ENCODE measurements at regions not wholly inside any gene's neighbourhood (a gene's known extent, or its start where the extent isn't known, plus 50 kb on each side); places are given as distances from the start of the nearest gene placed in this dataset.

DNA sequence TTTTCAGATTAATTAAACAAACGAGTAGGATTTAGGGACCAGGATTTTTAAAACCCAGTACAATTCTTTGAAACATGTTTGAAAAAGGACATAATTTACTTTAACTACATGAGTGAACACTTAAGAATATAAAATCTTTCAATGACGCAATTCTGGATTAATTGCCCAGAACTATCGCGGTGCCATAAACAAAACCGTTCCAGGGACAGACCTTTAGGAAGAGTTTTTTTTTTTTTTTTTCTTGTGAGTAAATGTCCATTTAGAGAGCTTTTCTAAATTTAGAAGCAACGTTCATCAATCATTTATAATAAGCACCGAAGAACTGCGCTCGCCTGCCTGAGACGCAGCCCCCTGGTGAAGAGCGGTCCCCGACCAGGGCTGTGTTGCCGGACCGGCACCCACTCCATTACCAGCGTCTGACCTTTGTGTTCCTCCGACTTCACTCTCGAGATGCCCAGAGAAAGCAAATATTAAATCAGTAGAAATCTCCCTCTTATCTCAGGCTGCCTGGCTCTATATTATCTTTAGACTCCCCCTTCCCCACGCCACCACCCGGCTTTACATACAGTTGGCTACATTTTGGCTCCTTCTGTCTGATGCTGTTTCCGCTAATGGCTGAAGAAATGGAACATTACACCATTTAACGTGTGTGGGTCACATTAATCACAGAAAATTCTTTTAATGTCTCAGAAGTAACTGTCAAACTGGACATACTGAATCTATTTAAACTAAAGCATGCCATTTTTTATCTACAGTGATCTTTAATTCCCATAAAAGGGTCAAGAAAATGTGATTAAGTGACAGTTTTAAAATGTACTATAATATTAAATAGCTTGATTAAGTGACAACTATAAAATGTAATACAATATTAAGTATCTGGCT lies 364.0 kb upstream of the MEIS1 start:
- Histone ChIP-seq H3K4me3 (ENCODE audit: low read depth in 1 of 2, low read length in 2 of 2) (no peak overlapping the region), H3K36me3 (ENCODE audit: control insufficient read depth in 2 of 2, insufficient read depth in 2 of 2, low read length in 1 of 2) (no peaks in the 10 kb centered on the region), H3K4me1 (ENCODE audit: control insufficient read depth in 2 of 2, insufficient read depth in 2 of 2, low read length in 1 of 2) (no peaks in the 10 kb centered on the region), H3K27me3 (ENCODE audit: control insufficient read depth in 1 of 2, insufficient read depth in 2 of 2, low read length in 2 of 2) (no peaks in the 10 kb centered on the region), H3K9me3 (ENCODE audit: control insufficient read depth in 2 of 2, insufficient read depth in 1 of 2, low read depth in 1 of 2, low read length in 1 of 2) (no peaks in the 10 kb centered on the region), H3K27ac (ENCODE audit: low read depth in 2 of 2, low read length in 1 of 2) (no peak overlapping the region)
- WGBS, 2 donors: 50 to 58% methylated on average over 21 of the region's 21 CpGs

DNA sequence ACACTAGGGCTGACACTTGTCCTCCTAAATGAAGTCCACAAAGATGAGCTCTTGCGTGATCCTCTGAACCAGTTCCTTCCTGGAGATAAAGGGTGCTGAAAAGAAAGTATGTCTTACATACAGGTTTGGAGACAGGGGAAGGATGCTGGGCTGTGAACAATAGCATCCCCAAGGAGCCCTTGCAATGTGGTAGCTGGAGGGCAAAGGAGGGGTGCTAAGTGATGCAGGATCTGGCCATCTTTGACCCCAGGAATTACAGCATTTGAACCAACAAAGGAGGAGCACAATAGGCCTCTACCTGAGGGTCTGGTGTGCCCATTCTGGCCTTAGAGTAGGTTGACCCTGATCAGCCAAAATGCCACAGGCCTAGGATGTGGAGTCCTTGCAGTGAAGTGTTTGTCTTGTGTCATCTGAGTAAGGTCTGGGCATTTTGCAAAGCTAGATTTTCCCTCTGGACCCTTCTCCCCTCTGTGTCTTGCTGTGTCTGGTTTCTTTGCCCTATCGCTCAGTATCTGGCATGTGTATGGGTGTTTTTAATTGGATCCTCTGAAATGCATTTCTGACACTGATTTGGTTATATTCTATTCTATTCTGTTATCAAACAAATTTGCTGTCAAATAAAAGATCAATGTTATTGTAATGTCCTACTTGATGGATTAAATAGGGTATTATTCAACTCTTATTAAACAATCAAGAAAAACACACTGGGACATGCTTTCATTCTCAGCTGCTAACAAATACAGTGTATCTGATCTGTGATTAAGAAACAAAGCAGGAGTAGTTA lies 364.8 kb upstream of the MEIS1 start:
- no peaks in the 10 kb centered on the region for H3K36me3 ChIP-seq (ENCODE audit: control insufficient read depth in 2 of 2, insufficient read depth in 2 of 2, low read length in 1 of 2)
- no peak overlapping the region for H3K4me3 ChIP-seq (ENCODE audit: low read depth in 1 of 2, low read length in 2 of 2)
- no peaks in the 10 kb centered on the region for H3K4me1 ChIP-seq (ENCODE audit: control insufficient read depth in 2 of 2, insufficient read depth in 2 of 2, low read length in 1 of 2)
- H3K27me3 ChIP-seq (ENCODE audit: control insufficient read depth in 1 of 2, insufficient read depth in 2 of 2, low read length in 2 of 2): no peaks in the 10 kb centered on the region
- 91 to 93% methylated on average over 2 of the region's 2 CpGs for WGBS, 2 donors
- H3K9me3 ChIP-seq (ENCODE audit: control insufficient read depth in 2 of 2, insufficient read depth in 1 of 2, low read depth in 1 of 2, low read length in 1 of 2): no peaks in the 10 kb centered on the region
- no peak overlapping the region for H3K27ac ChIP-seq (ENCODE audit: low read depth in 2 of 2, low read length in 1 of 2)

DNA sequence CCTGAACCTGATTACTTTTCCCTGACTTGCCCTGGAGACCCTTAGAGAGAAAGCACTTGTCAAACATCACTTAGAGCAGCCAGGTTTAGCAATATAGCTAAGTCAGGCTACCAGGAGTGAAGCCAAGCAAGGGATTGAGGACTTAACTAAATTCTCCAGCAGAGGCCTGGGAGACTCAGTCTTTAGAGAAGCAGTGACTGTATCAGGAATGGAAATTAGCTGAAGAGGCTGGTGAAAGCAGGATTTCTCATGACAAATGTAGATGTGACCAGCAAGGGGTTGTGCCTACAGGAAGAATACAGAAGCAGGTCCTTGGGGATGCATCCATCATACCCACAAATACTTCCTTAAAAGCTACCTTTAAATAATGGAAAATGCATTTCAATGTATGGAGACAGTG lies 368.9 kb upstream of the MEIS1 start:
- no peaks in the 10 kb centered on the region for H3K4me1 ChIP-seq (ENCODE audit: control insufficient read depth in 2 of 2, insufficient read depth in 2 of 2, low read length in 1 of 2)
- H3K36me3 ChIP-seq (ENCODE audit: control insufficient read depth in 2 of 2, insufficient read depth in 2 of 2, low read length in 1 of 2): no peaks in the 10 kb centered on the region
- H3K27ac ChIP-seq (ENCODE audit: low read depth in 2 of 2, low read length in 1 of 2): no peak overlapping the region
- H3K9me3 ChIP-seq (ENCODE audit: control insufficient read depth in 2 of 2, insufficient read depth in 1 of 2, low read depth in 1 of 2, low read length in 1 of 2): no peaks in the 10 kb centered on the region
- no peaks in the 10 kb centered on the region for H3K27me3 ChIP-seq (ENCODE audit: control insufficient read depth in 1 of 2, insufficient read depth in 2 of 2, low read length in 2 of 2)
- no peak overlapping the region for H3K4me3 ChIP-seq (ENCODE audit: low read depth in 1 of 2, low read length in 2 of 2)

DNA sequence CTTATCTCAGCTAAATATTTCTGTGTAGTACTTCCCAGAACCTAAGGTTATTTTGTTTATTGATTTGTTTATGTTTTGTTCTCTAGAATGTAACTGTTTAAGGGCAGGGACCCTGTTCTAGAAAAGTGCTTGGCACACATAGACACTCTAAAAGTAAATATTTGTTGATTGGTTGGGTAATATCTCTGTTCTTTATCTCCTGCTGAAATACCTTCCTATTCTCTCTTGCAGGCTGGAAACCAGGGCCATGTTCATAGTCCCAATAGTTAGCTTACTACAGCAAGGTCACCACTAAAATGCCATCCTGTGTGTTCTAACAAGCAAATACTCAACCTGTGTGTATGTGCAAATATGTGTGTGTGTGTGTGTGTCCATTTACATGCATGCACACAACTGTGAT lies 375.6 kb upstream of the MEIS1 start:
- Histone ChIP-seq H3K27ac (ENCODE audit: low read depth in 2 of 2, low read length in 1 of 2) (no peak overlapping the region), H3K27me3 (ENCODE audit: control insufficient read depth in 1 of 2, insufficient read depth in 2 of 2, low read length in 2 of 2) (no peaks in the 10 kb centered on the region), H3K36me3 (ENCODE audit: control insufficient read depth in 2 of 2, insufficient read depth in 2 of 2, low read length in 1 of 2) (no peaks in the 10 kb centered on the region), H3K9me3 (ENCODE audit: control insufficient read depth in 2 of 2, insufficient read depth in 1 of 2, low read depth in 1 of 2, low read length in 1 of 2) (no peaks in the 10 kb centered on the region), H3K4me1 (ENCODE audit: control insufficient read depth in 2 of 2, insufficient read depth in 2 of 2, low read length in 1 of 2) (no peaks in the 10 kb centered on the region), H3K4me3 (ENCODE audit: low read depth in 1 of 2, low read length in 2 of 2) (no peak overlapping the region)

DNA sequence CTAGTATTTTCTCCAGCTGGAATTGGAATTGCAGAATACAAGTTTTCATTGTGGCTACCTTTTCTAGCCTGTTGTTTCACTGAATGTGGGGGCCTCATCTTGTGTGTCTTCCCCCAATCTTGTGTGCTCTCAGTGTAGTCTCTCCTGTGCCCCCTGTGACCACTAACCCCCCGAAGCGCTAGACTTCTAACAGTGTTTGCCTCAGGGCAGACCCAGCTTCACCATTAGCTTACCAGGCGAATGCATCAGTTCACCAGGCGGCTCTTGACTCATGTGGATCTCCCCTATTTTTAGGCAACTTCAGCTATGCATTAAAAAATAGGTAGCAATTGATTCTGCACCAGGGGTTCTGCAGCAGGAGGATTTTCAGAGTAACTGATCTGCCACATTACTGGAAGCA lies 376.2 kb upstream of the MEIS1 start:
- WGBS, 2 donors: 90 to 93% methylated on average over 4 of the region's 4 CpGs
- Histone ChIP-seq H3K4me3 (ENCODE audit: low read depth in 1 of 2, low read length in 2 of 2) (no peak overlapping the region), H3K9me3 (ENCODE audit: control insufficient read depth in 2 of 2, insufficient read depth in 1 of 2, low read depth in 1 of 2, low read length in 1 of 2) (no peaks in the 10 kb centered on the region), H3K27ac (ENCODE audit: low read depth in 2 of 2, low read length in 1 of 2) (no peak overlapping the region), H3K27me3 (ENCODE audit: control insufficient read depth in 1 of 2, insufficient read depth in 2 of 2, low read length in 2 of 2) (no peaks in the 10 kb centered on the region), H3K36me3 (ENCODE audit: control insufficient read depth in 2 of 2, insufficient read depth in 2 of 2, low read length in 1 of 2) (no peaks in the 10 kb centered on the region), H3K4me1 (ENCODE audit: control insufficient read depth in 2 of 2, insufficient read depth in 2 of 2, low read length in 1 of 2) (no peaks in the 10 kb centered on the region)

DNA sequence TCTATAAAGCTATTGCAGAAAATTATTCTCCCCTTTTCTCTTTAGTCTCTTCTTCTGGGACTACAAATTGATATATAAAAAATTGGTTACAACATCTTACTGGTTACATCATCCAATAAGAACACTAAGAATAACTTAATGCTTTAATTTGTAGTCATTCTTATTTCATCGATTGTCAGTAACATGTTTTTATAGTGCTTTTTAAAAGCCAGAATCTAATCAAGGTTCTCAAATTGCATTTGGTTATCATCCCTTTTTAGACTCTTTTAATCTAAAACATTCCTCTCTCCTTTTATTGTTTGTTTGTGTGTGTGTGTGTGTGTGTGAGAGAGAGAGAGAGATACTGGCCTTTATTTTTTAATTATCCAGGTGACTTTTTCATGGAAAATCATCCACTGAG lies 377.1 kb upstream of the MEIS1 start:
- Histone ChIP-seq H3K27me3 (ENCODE audit: control insufficient read depth in 1 of 2, insufficient read depth in 2 of 2, low read length in 2 of 2) (no peaks in the 10 kb centered on the region), H3K4me3 (ENCODE audit: low read depth in 1 of 2, low read length in 2 of 2) (no peak overlapping the region), H3K9me3 (ENCODE audit: control insufficient read depth in 2 of 2, insufficient read depth in 1 of 2, low read depth in 1 of 2, low read length in 1 of 2) (no peaks in the 10 kb centered on the region), H3K36me3 (ENCODE audit: control insufficient read depth in 2 of 2, insufficient read depth in 2 of 2, low read length in 1 of 2) (no peaks in the 10 kb centered on the region), H3K4me1 (ENCODE audit: control insufficient read depth in 2 of 2, insufficient read depth in 2 of 2, low read length in 1 of 2) (no peaks in the 10 kb centered on the region), H3K27ac (ENCODE audit: low read depth in 2 of 2, low read length in 1 of 2) (no peak overlapping the region)
- WGBS, 2 donors: 80 to 86% methylated on average over 1 of the region's 1 CpG

DNA sequence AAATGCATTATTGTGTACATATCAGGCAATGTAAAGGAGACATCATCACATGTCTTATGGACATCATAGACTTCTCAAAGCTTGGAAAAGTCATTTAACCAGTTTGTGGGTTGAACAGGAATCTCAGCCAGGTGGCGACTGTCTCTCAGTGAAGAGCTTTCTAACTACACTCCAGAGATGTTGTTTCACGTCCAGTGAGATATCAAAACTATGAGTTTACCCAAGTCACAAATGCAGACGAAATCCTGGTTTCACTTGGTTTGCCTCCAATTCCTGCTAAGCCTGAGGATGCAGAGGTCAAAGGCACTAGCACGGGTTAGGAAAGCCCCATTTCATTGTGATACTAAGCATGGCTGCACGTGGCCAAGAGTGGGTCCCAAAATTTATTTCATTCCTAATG lies 384.5 kb upstream of the MEIS1 start:
- H3K4me1 ChIP-seq (ENCODE audit: control insufficient read depth in 2 of 2, insufficient read depth in 2 of 2, low read length in 1 of 2): peaks cover 0 to 2% of the 10 kb centered on the region in 2 donors
- no peak overlapping the region for H3K27ac ChIP-seq (ENCODE audit: low read depth in 2 of 2, low read length in 1 of 2)
- H3K27me3 ChIP-seq (ENCODE audit: control insufficient read depth in 1 of 2, insufficient read depth in 2 of 2, low read length in 2 of 2): no peaks in the 10 kb centered on the region
- WGBS, 2 donors: 43 to 49% methylated on average over 5 of the region's 5 CpGs
- H3K9me3 ChIP-seq (ENCODE audit: control insufficient read depth in 2 of 2, insufficient read depth in 1 of 2, low read depth in 1 of 2, low read length in 1 of 2): no peaks in the 10 kb centered on the region
- H3K4me3 ChIP-seq (ENCODE audit: low read depth in 1 of 2, low read length in 2 of 2): no peak overlapping the region
- no peaks in the 10 kb centered on the region for H3K36me3 ChIP-seq (ENCODE audit: control insufficient read depth in 2 of 2, insufficient read depth in 2 of 2, low read length in 1 of 2)

DNA sequence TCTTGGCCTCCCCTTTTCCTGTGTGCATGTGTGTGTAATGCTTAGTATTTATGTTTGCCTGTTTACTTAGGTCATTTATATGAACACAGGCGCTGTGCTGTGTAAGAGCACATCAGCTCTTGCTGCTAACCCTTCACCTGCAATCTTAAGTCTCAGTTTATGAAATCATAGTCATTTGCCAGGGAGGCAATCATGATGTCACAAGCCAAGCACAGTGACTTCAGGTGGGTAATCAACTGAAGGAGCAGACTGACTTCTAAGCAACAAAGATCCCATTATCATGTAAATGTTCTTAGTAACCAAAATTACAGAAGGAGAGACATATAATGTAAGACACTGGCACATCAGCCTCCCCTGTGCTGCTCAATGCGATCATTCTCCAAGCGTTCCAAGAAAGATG lies 386.3 kb upstream of the MEIS1 start:
- peaks cover 0 to 2% of the 10 kb centered on the region in 2 donors for H3K4me1 ChIP-seq (ENCODE audit: control insufficient read depth in 2 of 2, insufficient read depth in 2 of 2, low read length in 1 of 2)
- H3K36me3 ChIP-seq (ENCODE audit: control insufficient read depth in 2 of 2, insufficient read depth in 2 of 2, low read length in 1 of 2): no peaks in the 10 kb centered on the region
- H3K27me3 ChIP-seq (ENCODE audit: control insufficient read depth in 1 of 2, insufficient read depth in 2 of 2, low read length in 2 of 2): no peaks in the 10 kb centered on the region
- H3K27ac ChIP-seq (ENCODE audit: low read depth in 2 of 2, low read length in 1 of 2): no peak overlapping the region
- H3K4me3 ChIP-seq (ENCODE audit: low read depth in 1 of 2, low read length in 2 of 2): no peak overlapping the region
- no peaks in the 10 kb centered on the region for H3K9me3 ChIP-seq (ENCODE audit: control insufficient read depth in 2 of 2, insufficient read depth in 1 of 2, low read depth in 1 of 2, low read length in 1 of 2)
- WGBS, 2 donors: 78 to 85% methylated on average over 3 of the region's 3 CpGs

DNA sequence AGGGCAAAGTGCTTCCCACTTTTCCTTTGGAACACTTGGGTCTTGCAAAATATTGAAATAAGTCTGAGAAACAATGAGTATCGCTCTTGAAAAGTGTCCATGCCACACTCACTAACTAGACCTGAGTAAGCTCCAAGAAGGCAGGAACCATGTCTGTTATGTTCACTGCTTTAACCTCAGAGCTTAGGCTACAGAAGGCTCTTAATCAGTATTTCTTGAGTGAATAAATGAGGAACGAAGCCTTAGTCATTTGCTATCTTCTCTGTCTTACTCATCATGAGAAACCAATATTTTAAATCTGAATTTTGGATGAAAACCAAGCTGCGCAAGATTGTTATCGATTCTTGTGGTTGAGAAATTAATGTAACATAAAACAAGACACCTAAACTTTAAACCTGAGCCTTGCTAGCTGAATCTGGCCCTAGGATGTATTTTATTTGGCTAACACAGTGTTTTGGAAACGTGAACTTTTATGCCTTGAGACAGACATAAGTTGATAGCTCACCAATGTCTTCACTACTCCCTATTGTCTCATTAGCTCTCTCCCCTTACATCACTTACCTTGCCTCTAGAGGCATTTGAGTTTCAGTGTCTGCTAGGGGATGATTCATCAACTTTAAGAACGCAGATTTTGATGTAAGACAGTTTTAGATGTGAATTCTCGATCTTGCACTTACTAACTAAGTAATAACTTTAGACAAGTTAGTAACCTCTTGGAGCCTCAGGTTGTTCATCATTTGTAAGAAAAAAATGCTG lies 392.8 kb upstream of the MEIS1 start:
- H3K36me3 ChIP-seq (ENCODE audit: control insufficient read depth in 2 of 2, insufficient read depth in 2 of 2, low read length in 1 of 2): no peaks in the 10 kb centered on the region
- 80 to 83% methylated on average over 7 of the region's 7 CpGs for WGBS, 2 donors
- H3K4me3 ChIP-seq (ENCODE audit: low read depth in 1 of 2, low read length in 2 of 2): no peak overlapping the region
- H3K27ac ChIP-seq (ENCODE audit: low read depth in 2 of 2, low read length in 1 of 2): no peak overlapping the region
- no peaks in the 10 kb centered on the region for H3K9me3 ChIP-seq (ENCODE audit: control insufficient read depth in 2 of 2, insufficient read depth in 1 of 2, low read depth in 1 of 2, low read length in 1 of 2)
- no peaks in the 10 kb centered on the region for H3K4me1 ChIP-seq (ENCODE audit: control insufficient read depth in 2 of 2, insufficient read depth in 2 of 2, low read length in 1 of 2)
- no peaks in the 10 kb centered on the region for H3K27me3 ChIP-seq (ENCODE audit: control insufficient read depth in 1 of 2, insufficient read depth in 2 of 2, low read length in 2 of 2)
